Hippocampal formation (tissue), 2 donors: ENCODE measurements at regions not wholly inside any gene's neighbourhood (a gene's known extent, or its start where the extent isn't known, plus 50 kb on each side); places are given as distances from the start of the nearest gene placed in this dataset.
"Not testable (repeated sequence)": the region's sequence is repeated elsewhere in the genome, so short reads cannot be mapped to it uniquely, and the experiment has no call there.

Experiments used
- DNase-seq, 2 donors: peaks; one replicate each; lab custom pipeline; 2025; lab: John Stamatoyannopoulos, UW

DNA sequence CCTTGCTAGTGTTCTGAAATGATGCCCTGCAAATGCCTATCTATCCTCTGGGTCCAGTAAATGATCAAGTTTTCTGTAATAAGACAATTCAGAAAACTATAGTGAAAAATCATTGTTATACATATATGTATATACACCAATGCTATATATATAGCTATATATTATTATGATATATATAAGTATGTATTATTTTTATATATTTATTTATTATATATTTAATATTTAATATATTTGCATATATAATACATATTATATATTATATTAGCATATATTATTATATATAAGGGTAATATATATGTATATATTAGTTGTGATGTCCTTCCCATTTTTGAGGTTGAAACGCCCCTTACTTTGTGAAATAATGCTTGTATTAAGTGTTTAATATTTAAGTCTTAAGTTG, 181.4 kb upstream of the CACNA2D1 start:
- DNase-seq: no peak

GRCh38 chr7:82624337-82624736, 180.8 kb upstream of the CACNA2D1 start:
- no peak for DNase-seq

GRCh38 chr7:82623812-82624211, 180.2 kb upstream of the CACNA2D1 start:
- DNase-seq: no peak

GRCh38 chr7:82617156-82617555, 173.6 kb upstream of the CACNA2D1 start:
- no peak for DNase-seq

GRCh38 chr7:82616059-82616728, 172.6 kb upstream of the CACNA2D1 start:
- DNase-seq: no peak

DNA sequence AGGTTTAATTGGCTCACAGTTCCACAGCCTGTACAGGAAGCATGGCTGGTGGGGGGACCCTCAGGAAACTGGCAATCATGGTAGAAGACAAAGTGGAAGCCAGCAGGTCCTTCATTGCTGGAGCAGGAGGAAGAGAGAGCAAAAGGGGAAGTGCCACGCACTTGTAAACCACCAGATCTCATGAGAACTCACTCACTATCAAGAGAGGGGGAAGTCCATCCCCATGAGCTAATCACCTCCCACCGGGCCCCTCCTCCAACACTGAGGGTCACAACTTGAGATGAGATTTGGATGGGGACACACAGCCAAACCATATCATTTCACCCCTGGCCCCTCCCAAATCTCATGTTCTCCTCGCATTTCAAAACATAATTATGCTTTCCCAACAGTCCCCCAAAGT, 171.9 kb upstream of the CACNA2D1 start:
- no peak for DNase-seq

DNA sequence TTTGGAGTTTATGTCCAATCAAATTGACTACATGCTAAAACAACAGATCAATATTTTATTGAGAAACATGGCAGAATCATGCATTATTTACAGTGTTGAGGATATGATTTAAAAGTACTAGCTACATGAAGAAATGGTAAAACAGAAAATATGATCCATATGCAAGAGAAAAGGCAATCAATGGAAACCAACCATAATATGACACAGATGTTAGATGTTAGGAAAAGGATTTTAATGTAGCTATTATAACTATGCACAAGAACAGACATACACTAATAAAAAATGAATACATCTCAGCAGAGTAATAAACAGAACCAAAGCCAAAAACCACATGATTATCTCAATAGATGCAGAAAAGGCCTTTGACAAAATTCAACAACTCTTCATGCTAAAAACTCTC, 166.2 kb upstream of the CACNA2D1 start:
- DNase-seq: no peak

DNA sequence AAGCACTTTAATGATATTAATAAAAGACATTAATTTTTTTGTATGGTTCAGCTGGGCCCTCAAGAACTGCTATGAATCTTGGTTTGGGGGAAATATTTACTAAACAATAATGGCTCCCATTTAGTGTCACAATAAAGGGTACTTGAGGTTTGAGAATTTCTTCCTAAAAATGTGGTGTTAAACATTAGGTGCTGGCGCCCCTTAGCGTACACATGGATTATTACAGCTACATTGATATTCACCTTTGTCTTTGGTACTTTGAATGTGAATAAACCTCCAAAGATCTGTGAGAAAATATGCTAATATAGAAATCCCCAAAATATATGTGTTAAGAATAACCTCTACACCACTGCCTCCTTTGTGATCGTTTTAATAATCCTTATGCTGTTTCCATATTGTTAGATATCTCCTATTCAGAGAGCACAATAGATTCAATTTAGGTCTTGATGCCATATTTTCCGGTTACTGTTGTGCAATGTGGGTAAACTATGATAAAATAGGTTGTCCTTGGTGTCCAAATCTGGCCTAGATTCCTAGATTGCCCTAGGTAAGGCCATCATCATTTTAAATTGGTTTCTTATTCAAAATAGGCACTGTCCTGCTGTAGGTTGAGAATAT, 161.8 kb upstream of the CACNA2D1 start:
- peak in 1 of 2 donors; percentile 59 for DNase-seq

DNA sequence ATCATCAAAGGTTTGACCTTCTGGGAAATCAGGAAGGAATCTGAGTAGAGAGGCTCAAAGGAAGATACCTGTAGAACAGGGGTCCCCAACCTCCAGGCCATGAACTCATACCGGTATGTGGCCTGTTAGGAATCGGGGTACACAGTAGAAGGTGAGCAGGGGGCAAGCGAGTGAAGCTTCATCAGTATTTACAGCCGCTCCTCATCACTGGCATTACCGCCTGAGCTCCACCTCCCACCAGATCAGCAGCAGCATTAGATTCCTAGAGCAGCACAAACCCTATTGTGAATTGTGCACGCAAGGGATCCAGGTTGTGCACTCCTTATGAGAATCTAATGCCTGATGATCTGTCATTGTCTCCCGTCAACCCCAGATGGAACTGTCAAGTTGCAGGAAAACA, 158.5 kb upstream of the CACNA2D1 start:
- no peak for DNase-seq

DNA sequence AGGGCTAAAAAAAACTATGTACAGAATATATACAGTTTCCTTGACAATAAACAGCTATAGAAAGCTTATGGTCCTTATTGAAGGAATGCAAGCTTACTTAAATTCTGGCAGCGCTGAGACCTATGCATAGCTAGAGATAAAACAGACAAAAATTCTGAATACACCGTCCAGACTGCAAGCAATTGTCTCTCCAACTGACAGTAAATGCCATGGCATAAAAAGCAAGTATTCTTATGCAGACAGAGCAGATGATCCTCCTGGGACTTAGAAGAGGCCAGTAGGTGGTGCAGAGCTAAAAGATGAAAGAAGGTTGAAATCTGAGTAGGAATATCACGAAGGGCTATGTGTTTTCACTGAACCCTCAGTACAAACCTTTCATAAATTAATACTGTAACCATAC, 157.0 kb upstream of the CACNA2D1 start:
- DNase-seq: peak in 1 of 2 donors; percentile 20

DNA sequence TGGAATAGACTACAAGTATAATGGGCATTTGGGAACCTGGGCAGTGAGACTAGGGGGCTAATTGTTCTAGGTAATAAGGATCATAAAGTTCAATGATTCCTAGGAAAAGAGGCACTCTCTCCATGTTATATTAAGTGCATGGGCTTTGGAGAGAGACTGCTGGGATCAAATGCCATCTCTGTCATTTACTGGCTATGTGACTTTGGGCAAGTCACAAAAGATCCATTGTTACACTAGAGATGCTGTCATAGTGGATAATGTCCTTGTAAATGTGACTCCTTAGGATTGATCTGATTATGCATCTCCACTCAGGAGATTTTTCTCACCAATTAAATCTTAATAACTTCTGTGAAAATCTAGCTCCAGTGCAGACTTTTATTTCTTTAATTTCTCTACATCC, 156.3 kb upstream of the CACNA2D1 start:
- DNase-seq: peak in 1 of 2 donors; percentile 77

DNA sequence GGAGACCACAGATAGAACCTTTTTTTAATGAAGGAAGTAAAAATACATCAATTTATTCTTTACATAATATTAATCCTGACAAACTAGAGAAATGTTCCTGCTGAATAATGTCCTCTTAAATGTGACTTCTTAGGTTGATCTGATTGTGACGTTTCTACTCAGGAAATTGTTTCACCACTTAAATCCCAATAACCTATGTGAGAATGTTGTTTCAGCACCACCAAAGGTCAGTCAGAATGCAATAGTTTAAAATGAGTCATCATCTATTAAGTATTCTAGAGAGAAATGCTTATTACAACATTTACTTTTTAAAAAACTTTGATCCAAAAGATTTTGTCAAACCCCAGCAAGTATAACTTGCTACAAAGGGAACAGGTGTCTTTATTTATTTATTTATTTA, 155.4 kb upstream of the CACNA2D1 start:
- no peak for DNase-seq

DNA sequence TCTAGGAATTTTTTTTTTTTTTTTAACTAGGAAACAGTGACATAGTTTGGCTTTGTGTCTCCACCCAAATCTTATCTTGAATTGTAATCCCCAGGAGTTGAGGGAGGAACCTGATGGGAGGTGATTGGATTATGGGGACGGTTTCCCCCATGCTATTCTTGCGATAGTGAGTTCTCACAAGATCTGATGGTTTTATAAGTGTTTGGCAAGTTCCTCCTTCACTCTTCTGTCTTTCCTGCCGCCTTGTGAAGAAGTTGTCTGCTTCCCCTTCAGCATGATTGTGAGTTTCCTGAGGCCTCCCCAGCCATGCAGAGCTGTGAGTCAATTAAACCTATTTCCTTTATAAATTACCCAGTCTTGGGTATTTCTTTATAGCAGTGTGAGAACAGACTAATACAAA, 152.2 kb upstream of the CACNA2D1 start:
- not testable (repeated sequence) for DNase-seq

DNA sequence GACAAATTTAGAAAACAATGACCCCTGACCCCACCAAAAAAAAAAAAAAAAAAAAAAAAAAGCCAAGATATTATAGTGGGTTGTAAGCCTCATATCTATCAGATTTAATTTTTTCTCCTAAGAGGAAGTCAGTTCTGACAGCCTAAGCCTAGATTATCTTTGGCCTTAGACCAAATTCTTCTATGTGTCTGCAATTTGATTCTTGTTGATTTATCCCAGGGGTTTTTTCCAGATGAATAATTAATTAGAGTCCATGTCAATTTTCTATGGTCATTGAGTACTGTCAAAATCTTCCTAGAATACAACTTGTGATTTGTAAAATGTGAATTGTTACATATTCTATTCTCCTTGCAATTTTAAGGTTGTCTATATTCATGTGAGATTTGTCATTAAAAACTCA, 151.6 kb upstream of the CACNA2D1 start:
- DNase-seq: no peak

DNA sequence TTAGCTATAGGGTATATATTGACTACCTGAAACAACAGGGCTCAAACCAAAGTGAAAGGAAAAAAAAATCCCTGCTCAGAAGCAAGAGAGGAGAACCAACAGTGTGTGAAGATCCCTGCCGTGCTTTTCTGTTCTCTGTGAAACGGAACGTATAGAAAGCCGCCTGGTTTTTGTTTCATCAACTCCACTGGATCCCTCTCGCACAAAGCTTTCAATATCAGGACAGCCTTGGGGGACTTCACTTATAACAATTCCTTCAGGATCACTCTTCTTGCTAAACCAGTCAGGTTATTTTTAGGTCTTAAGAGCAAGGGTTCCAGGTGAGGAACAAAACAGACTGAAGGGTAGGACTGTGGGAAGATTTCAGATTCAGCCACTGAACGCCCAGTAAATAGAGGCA, 151.1 kb upstream of the CACNA2D1 start:
- DNase-seq: no peak

GRCh38 chr7:82593780-82594179, 150.2 kb upstream of the CACNA2D1 start:
- DNase-seq: no peak

DNA sequence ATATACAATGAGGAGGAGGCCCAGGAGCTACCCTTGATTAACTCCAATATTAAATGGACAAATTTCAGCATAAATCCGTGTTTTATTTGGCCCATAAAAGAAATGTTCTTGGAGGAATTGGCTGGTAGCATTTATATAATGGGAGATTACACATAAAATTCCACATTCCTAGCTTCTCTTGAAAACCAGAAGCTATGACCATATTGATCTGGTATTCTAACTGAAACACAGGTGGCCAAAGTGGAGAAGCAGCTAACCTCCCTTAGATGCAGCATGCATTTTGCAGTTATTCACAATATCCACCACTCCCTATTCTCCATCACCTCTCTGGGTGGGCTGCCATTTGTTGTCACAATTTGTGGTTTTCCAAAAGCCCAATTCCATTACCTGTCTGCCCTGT, 148.8 kb upstream of the CACNA2D1 start:
- no peak for DNase-seq

GRCh38 chr7:82579047-82579446, 135.5 kb upstream of the CACNA2D1 start:
- DNase-seq: no peak

DNA sequence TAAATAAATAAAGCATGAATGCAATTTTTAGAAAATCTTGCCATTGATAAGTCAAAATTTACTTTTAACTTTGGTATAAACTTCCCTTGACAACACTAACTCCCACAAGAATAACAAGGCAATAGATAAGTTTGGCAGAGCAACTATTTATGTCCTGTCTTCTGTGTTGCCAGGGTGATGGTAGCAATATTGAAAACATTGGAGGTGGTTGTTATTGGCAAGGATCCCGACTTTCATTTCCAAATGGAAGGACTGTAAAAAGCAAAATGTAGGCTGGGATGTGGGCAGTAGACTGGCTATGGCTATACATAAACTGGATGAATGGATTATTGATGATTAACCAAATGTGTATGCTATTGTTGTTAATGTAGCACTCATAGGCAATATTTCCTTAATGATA, 134.9 kb upstream of the CACNA2D1 start:
- no peak for DNase-seq

DNA sequence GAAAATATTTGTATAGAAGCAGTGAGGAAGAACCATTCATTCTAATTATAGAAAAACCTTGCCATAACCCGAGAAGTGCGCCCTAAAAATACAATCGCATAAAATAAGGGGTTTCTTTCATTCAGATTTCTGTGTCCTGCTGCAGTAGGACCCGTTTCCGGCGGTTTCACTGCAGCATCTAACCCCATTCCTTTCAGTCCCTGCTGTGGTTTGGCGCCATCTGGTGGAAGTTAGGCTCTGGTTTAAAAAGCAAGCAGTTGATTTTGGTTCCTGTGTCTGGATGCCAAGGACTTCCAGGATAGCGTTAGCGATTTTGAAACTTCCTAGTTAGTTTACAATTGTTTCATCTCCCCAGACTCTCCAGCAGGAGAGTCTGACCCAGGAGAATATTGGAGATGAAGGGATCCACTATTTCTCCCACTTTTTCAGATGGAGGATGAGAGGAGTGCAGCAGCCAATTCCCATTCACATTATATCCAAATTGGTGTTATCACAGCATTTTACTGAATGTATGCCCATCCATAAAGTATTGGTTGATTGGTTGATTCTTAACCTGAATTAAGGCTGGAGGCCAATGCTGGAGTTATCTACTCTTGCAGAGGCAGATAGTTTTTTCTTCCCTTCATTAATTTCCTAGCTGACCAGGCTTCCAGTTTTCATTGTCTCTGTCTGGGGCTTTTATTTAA, 128.8 kb upstream of the CACNA2D1 start:
- peak; percentile 77 to 80 for DNase-seq

GRCh38 chr7:82571047-82571446, 127.5 kb upstream of the CACNA2D1 start:
- not testable (repeated sequence) for DNase-seq

DNA sequence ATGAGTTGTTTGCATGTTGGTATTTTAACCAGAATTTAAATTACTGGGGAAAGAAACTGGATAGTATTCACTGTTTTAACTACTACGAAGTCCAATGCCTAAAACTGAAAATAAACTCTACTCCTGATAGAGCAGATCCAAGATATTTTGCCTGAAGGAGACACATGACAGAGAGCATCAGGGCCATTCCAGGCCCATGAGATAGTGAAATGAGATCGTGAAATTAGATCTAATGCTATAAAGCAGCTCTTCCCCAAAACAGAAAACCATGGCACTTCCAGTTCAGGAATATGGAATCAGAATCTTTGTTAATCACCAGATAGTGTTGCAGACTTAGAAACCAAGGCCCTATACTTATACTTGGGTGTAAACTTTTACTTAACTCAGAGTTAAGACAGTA, 124.3 kb upstream of the CACNA2D1 start:
- DNase-seq: no peak

- DNase-seq: no peak
These were observed 123.8 kb upstream of the CACNA2D1 start for GRCh38 chr7:82567356-82567755.
